Panc1 (cell line): ENCODE measurements at regions not wholly inside any gene's neighbourhood (a gene's known extent, or its start where the extent isn't known, plus 50 kb on each side); places are given as distances from the start of the nearest gene placed in this dataset.

ENCODE experiments used
- CTCF ChIP-seq: fragments of 450-650 bp; IDR thresholded peaks from 2 replicates; pipeline ENCODE4 v1.5.1; 2017; ENCODE audit warnings: mild to moderate bottlenecking
- POLR2AphosphoS5 ChIP-seq: IDR thresholded peaks from 2 replicates; pipeline ENCODE4 v1.6.1; 2012; ENCODE audit warnings: mild to moderate bottlenecking, low read depth, low read length, moderate library complexity
- SIN3A ChIP-seq: IDR thresholded peaks from 2 replicates; pipeline ENCODE4 v1.6.1; 2012; ENCODE audit warnings: low read depth, mild to moderate bottlenecking, low read length, moderate library complexity, borderline replicate concordance; ENCODE audit not compliant: insufficient read depth
- TCF7L2 ChIP-seq: IDR thresholded peaks from 2 replicates; pipeline ENCODE4 v1.6.1; 2011; ENCODE audit warnings: mild to moderate bottlenecking, low read depth, low read length, inconsistent platforms
- TF ChIP-seq, protein P1 (sequence below), 2 experiments: IDR thresholded peaks; 2 replicates each; pipeline ENCODE4 v1.6.1; 2011 to 2012; ENCODE audit warnings: low read depth in 2 of 2, control low read depth in 1 of 2, low read length in 1 of 2, mild to moderate bottlenecking in 1 of 2, moderate library complexity in 1 of 2; ENCODE audit not compliant: insufficient read depth in 1 of 2

DNA sequence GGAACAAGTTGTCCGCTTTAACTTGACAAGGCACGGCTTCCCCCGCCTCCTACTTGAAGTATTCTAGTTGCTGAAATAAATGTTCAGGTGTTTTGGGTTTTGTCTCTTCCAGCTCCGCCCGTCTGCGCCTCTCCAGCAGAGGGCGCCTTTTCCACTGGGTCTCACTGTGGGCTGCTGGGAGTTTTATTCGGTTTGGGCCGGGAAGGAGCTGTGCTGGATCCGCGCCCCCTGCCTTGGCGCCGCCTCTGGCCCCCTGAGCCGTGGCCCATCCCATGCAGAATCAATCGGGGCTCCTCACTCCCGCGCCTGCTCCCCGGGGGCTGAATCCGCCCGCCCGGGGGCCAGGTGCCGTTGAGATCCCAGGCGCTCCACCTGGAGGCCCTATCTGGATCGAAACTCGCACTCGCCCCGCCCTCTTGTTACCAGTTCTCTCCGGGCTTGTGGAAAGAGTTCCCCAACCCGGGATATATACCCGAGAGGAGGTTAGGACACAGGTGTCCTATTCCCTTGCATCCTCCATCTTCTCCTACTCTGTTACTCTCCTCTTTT is 51.0 kb upstream of the TCF21 start:
- TF ChIP-seq CTCF (peak; percentile 95), POLR2AphosphoS5 (no peak), TCF7L2 (no peak), SIN3A (no peak)
- TF ChIP-seq, protein P1, sequence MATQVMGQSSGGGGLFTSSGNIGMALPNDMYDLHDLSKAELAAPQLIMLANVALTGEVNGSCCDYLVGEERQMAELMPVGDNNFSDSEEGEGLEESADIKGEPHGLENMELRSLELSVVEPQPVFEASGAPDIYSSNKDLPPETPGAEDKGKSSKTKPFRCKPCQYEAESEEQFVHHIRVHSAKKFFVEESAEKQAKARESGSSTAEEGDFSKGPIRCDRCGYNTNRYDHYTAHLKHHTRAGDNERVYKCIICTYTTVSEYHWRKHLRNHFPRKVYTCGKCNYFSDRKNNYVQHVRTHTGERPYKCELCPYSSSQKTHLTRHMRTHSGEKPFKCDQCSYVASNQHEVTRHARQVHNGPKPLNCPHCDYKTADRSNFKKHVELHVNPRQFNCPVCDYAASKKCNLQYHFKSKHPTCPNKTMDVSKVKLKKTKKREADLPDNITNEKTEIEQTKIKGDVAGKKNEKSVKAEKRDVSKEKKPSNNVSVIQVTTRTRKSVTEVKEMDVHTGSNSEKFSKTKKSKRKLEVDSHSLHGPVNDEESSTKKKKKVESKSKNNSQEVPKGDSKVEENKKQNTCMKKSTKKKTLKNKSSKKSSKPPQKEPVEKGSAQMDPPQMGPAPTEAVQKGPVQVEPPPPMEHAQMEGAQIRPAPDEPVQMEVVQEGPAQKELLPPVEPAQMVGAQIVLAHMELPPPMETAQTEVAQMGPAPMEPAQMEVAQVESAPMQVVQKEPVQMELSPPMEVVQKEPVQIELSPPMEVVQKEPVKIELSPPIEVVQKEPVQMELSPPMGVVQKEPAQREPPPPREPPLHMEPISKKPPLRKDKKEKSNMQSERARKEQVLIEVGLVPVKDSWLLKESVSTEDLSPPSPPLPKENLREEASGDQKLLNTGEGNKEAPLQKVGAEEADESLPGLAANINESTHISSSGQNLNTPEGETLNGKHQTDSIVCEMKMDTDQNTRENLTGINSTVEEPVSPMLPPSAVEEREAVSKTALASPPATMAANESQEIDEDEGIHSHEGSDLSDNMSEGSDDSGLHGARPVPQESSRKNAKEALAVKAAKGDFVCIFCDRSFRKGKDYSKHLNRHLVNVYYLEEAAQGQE (IDR thresholded peaks at IDR 0.05; ENCODE audit: insufficient read depth in 1 of 2, low read depth in 2 of 2, low read length in 1 of 2), result no peak
